Lung (tissue), 11 donors: ENCODE measurements at regions not wholly inside any gene's neighbourhood (a gene's known extent, or its start where the extent isn't known, plus 50 kb on each side); places are given as distances from the start of the nearest gene placed in this dataset.

Experiments used
- ATAC-seq: fragments of 200-7000 bp; cut with Tn5 transposase; one replicate; pipeline ENCODE4 v1.9.1; 2020; ENCODE audit warnings: moderate number of reproducible peaks; ENCODE audit not compliant: insufficient read depth, low FRiP score
- DNase-seq, 3 donors: peaks; one replicate each; pipeline ENCODE4 v3.0.0-alpha.2; 2013 to 2017
- H3K27ac ChIP-seq, 2 donors: one replicate each; pipeline ENCODE4 v1.5.1; 2013; ENCODE audit warnings: mild to moderate bottlenecking in 2 of 2, moderate library complexity in 2 of 2, control low read depth in 1 of 2, inconsistent platforms in 1 of 2, low read depth in 1 of 2, low read length in 1 of 2
- H3K27me3 ChIP-seq, 3 donors: one replicate each; pipeline ENCODE4 v1.5.1; 2013; ENCODE audit warnings: low read length in 2 of 3; ENCODE audit not compliant: control insufficient read depth in 3 of 3, insufficient read depth in 3 of 3
- H3K36me3 ChIP-seq, 4 donors: one replicate each; pipeline ENCODE4 v1.5.1; 2013; ENCODE audit warnings: low read length in 4 of 4, mild to moderate bottlenecking in 1 of 4, moderate library complexity in 1 of 4; ENCODE audit not compliant: control insufficient read depth in 4 of 4, insufficient read depth in 4 of 4
- H3K4me1 ChIP-seq, 5 donors: one replicate each; pipeline ENCODE4 v1.5.1; 2013; ENCODE audit warnings: low read length in 5 of 5, mild to moderate bottlenecking in 2 of 5, moderate library complexity in 1 of 5; ENCODE audit not compliant: control insufficient read depth in 5 of 5, insufficient read depth in 5 of 5
- H3K4me3 ChIP-seq: one replicate; pipeline ENCODE4 v1.5.1; 2013; ENCODE audit warnings: mild to moderate bottlenecking, control low read depth, moderate library complexity
- H3K9ac ChIP-seq, 2 donors: one replicate each; pipeline ENCODE4 v1.5.1; 2013; ENCODE audit warnings: low read length in 2 of 2, control low read depth in 1 of 2; ENCODE audit not compliant: insufficient read depth in 1 of 2
- H3K9me3 ChIP-seq, 4 donors: one replicate each; pipeline ENCODE4 v1.5.1; 2013; ENCODE audit warnings: low read length in 3 of 4, mild to moderate bottlenecking in 1 of 4, moderate library complexity in 1 of 4; ENCODE audit not compliant: control insufficient read depth in 4 of 4, insufficient read depth in 3 of 4
- CTCF ChIP-seq: IDR thresholded peaks from 2 replicates; pipeline ENCODE4 v1.5.1; 2012; ENCODE audit warnings: mild to moderate bottlenecking; ENCODE audit errors: control extremely low read depth, extremely low read depth
- WGBS, 2 donors: extraction: QIAGEN DNeasy Blood & Tissue Kit; methylation state at CpG; one replicate each; pipeline ENCODE4 v1.1.7; 2013; 5-methylcytosine and 5-hydroxymethylcytosine counted together
- donor health status: control.
- donor health status: control.
- donor health status: Bipolar disorder and iron deficiency.
- donor health status: healthy.
- donor health status: DM: yes; HTN: yes; CAD: no.

GRCh38 chr13:79149210-79149609 is 256.8 kb downstream of the RBM26 start:
- no peak for ATAC-seq
- no peak overlapping the region for H3K9ac ChIP-seq
- no peak overlapping the region for H3K27ac ChIP-seq
- H3K4me1 ChIP-seq = no peaks in the 10 kb centered on the region
- H3K27me3 ChIP-seq = no peaks in the 10 kb centered on the region
- H3K4me3 ChIP-seq = no peak overlapping the region
- H3K9me3 ChIP-seq = no peaks in the 10 kb centered on the region
- no peaks in the 10 kb centered on the region for H3K36me3 ChIP-seq
- DNase-seq = no peak
- 75 to 85% methylated on average over 1 of the region's 1 CpG for WGBS, 2 donors
- no peak for TF ChIP-seq CTCF

GRCh38 chr13:79141082-79141481 is 265.0 kb downstream of the RBM26 start:
- WGBS, 2 donors = 84 to 85% methylated on average over 3 of the region's 3 CpGs
- H3K4me1 ChIP-seq = no peaks in the 10 kb centered on the region
- no peak for ATAC-seq

GRCh38 chr13:79128158-79128557 is 277.9 kb downstream of the RBM26 start:
- no peak overlapping the region for H3K9ac ChIP-seq

More at GRCh38 chr13:79141082-79141481, 265.0 kb downstream of the RBM26 start:
- DNase-seq = no peak
- no peak overlapping the region for H3K4me3 ChIP-seq
- H3K27ac ChIP-seq = no peak overlapping the region
- H3K9ac ChIP-seq = no peak overlapping the region
- H3K27me3 ChIP-seq = no peaks in the 10 kb centered on the region
- H3K36me3 ChIP-seq = no peaks in the 10 kb centered on the region
- H3K9me3 ChIP-seq = no peaks in the 10 kb centered on the region
- TF ChIP-seq CTCF = no peak

More at GRCh38 chr13:79128158-79128557, 277.9 kb downstream of the RBM26 start:
- DNase-seq (peak in 1 of 3 donors; percentile 0), ATAC-seq (peak; percentile 16)
- no peaks in the 10 kb centered on the region for H3K9me3 ChIP-seq
- no peaks in the 10 kb centered on the region for H3K36me3 ChIP-seq
- H3K27me3 ChIP-seq = no peaks in the 10 kb centered on the region
- WGBS, 2 donors = 64 to 82% methylated on average over 2 of the region's 2 CpGs
- H3K4me3 ChIP-seq = no peak overlapping the region
- no peak overlapping the region for H3K27ac ChIP-seq
- H3K4me1 ChIP-seq = no peaks in the 10 kb centered on the region
- no peak for TF ChIP-seq CTCF
